NCI-H2171 (cell line): ENCODE measurements at regions not wholly inside any gene's neighbourhood (a gene's known extent, or its start where the extent isn't known, plus 50 kb on each side); places are given as distances from the start of the nearest gene placed in this dataset.
"Not testable (repeated sequence)": the region's sequence is repeated elsewhere in the genome, so short reads cannot be mapped to it uniquely, and the experiment has no call there.

Experiments
- DNase-seq: peaks from one replicate; lab custom pipeline; 2025; lab: John Stamatoyannopoulos, UW

GRCh38 chr1:21385022-21385421 is 54.9 kb upstream of the NBPF3 start:
- no peak for DNase-seq

DNA sequence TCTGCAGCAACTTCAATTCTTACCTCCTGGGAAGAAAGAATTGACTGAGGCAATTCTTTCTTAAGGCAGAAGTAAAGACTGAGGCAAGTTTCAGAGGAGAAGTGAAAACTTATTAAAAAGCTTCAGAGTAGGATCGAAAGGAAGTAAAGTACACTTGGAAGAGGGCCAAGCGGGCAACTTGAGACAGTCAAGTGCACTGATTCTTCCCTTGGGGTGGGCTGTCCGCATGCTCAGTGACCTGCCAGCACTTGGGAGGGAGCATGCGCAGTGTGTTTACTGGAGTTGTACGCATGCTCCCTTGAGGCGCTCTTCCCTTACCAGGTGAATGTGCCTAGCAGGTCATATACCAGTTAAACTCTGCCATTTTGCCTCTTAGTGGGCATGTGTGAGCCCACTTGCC is 55.3 kb upstream of the NBPF3 start:
- DNase-seq: peak; percentile 84

GRCh38 chr1:21383785-21384401 is 56.0 kb upstream of the NBPF3 start:
- no peak for DNase-seq

DNA sequence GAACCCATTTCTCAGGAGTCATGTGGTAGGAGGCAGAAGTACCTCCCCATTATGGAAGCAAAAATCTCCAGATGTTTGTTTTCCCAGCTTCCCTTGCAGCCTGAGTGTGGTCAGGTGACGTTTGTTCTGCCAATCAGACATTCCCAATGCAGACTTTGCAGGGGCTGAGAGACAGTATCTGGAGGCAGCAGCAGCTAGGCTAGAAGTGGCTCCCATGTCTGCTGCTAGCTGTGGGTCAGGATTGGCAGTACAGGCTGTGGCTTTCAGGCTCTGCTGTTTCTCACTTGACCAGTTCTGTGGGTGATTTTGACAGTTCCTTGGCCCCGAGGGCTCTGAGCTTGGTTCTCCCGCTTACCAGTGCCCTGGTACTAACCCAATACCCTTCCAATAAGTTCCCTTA is 58.6 kb upstream of the NBPF3 start:
- DNase-seq: no peak

- not testable (repeated sequence) for DNase-seq
Observed at GRCh38 chr1:21380147-21380546, 59.8 kb upstream of the NBPF3 start.

DNA sequence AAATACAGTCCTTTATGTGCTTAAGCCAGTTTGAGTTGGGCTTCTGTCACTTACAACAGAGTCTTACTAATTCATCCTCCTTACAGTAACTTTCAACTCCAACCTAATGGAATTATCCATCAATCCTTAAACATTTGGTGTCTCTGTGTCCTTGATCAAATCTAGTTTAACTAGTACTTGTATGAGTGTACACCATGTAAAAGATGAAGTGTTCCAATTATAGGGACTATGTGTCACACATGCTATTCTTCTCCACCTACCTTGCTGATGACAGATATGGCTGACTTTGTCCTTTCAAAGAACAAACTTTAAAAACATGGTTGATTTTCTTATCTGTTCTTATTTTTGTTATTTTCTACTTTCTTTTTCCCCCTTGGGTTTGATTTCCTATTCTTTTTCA is 60.4 kb upstream of the NBPF3 start:
- no peak for DNase-seq

GRCh38 chr1:21378705-21379494 is 61.0 kb upstream of the NBPF3 start:
- no peak for DNase-seq

DNA sequence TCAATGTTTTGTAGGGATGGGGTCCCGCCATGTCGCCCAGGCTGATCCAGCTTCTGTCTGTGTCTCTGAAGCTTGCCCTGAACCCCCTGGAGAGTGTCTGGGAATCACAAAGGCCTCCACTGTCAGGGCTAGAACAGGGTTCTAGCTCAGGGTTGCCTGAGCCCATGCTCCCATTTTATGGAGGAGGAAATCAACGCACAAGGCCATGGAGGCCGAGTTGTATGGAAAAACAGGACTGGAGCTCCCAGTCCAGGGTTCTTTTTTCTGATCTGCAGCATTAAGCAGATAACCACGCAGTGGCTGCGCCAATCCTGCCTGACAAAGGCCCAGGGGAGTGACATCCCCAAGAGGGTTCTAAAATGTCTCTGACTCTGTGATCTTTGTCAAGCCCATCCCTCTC is 67.6 kb upstream of the NBPF3 start:
- no peak for DNase-seq

DNA sequence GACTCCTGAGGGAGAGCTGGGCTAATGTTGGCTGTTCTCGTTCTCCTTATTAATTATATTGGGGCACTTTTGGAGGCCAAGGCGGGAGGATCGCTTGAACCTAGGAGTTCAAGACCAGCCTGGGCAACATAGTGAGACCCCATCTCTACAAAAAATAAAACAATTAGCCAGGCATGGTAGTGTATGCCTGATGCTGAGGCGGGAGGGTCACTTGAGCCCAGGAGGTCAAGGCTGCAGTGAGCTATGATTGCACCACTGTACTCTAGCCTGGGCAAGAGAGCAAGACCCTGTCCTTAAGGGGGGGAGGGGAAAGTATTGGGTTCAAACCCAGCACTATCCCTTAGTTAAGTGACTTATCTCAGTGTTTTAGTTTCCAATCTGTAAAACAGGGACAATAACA is 70.0 kb upstream of the NBPF3 start:
- no peak for DNase-seq

DNA sequence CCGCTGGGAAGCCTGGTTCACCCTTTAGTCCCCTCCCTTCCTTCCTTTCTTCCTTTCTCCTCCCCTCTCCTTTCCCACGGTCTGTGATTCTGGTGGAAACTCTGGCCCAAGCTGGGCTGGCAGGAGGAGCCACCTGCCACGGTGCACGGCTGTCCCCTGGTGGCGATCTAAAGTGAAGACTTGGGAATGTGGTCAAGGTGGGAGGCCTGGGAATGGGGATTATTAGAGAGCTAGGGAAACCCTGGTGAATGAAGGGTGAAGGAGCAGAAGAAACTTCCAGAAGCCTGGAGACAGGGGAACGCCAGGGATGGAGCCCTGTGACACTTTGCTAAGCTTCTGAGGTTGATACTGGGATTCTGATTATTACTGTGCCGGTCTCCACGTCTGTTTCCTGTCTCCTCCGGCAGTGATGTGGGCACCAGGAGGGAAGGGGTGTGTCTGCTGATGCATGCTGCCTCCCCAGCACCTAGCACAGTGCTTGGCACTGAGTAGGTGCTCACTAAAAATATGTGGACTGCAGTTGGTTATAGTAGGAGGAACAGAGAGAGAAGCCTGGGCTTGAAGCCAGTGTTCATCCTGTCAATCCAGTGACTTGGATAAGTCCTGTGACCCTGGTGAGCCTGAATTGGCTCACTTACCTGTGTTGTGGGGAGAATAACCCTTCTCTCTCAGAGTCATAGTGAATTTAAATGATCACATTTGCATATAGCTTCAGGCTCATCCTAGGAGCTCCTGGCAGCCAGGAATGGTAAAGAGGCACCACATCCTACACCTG is 71.2 kb upstream of the NBPF3 start:
- DNase-seq: peak; percentile 68

DNA sequence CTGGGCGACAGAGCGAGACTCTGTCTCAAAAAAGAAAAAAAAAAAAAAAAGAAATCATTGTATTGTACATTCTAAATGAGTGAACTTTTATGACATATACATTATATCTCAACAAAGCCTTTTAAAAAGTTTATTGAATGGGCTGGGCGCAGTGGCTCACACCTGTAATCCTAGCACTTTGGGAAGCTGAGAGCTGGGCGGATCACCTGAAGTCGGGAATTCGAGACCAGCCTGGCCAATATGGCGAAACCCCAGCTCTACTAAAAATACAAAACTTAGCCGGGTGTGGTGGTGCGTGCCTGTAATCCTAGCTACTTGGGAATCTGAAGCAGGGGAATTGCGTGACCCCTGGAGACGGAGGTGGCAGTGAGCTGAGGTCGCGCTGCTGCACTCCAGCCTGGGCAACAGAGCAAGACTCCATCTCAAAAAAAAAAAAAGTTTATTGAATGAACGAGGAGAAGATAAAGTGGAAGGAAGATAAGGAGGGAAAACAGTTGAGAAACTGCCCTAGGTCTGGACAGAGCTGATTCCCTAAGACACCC is 71.9 kb upstream of the NBPF3 start:
- not testable (repeated sequence) for DNase-seq

GRCh38 chr1:21366288-21366687 is 73.6 kb upstream of the NBPF3 start:
- no peak for DNase-seq

DNA sequence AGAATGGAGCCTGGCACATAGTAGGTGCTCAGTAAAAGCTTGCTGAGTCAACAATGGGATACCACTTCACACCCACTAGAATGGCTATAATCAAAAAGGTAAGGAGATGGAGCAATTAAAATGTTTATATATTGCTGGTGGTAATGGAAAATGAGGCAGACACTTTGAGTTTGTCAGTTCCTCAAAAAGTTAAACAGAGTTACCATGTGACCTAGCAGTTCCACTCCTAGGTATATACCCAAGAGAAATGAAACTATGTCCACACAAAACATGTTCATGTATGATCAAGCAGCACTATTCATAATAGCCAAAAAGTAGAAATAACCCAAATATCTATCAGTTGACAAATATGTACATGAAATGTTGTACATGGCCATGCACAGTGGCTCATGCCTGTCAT is 74.8 kb upstream of the ECE1 start:
- DNase-seq: no peak

GRCh38 chr1:21362096-21362495 is 71.8 kb upstream of the ECE1 start:
- DNase-seq: no peak

DNA sequence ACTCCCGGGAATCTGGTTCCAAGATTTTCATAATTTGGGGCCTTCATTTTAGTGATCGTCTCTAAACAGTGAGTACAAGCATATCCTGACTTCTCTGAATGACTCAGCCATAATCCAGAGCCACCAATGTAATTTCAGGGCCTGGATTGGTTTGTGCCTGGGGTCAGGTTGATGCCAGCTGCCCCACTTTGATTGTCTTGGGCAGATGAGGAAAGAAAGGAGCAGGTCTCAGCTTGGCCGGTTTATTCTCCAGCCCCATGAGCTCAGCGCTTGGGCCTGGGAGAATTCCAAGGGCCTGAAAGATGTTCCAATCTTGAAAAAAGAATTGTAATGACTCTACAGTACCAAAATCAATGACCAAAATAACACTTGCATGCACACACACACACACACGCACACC is 71.2 kb upstream of the ECE1 start:
- no peak for DNase-seq

DNA sequence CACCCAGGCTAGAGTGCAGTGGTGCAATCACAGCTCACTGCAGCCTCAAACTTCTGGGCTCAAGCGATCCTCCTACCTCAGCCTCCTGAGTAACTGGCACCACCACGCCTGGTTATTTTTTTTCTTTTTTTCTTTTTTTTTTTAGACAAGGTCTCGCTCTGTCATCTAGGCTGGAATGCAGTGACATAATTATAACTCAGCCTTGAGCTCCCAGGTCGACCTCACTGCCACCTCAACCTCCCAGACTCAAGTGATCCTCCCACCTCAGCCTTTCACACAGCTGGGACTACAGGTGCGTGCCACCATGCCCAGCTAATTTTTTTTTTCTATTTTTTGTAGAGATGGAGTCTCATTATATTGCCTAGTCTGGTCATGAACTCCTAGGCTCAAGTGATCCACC is 66.9 kb upstream of the ECE1 start:
- DNase-seq: no peak

GRCh38 chr1:21355956-21356355 is 65.7 kb upstream of the ECE1 start:
- no peak for DNase-seq

- DNase-seq: no peak
Observed at GRCh38 chr1:21352586-21352985, 62.3 kb upstream of the ECE1 start.

DNA sequence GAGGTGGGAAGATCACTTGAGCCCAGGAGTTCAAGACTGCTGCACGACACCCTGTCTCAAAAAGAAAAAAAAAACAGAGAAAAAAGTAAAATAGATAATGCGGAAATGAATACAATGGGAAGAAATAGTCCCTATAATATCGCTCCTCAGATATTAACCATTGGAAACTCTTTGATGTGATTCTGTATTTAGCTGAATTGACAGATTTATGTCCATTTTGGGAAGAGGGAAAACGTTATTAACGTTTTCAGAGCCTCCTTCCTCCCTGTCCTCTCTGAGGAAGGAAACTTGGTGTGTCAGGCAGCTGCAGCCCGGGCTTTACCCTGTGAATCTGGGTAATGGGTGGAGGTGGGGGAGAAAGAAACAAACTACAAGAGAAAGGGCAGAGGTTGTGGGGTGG is 61.6 kb upstream of the ECE1 start:
- DNase-seq: no peak

GRCh38 chr1:21350202-21350885 is 60.1 kb upstream of the ECE1 start:
- no peak for DNase-seq

GRCh38 chr1:21349693-21350092 is 59.4 kb upstream of the ECE1 start:
- no peak for DNase-seq

DNA sequence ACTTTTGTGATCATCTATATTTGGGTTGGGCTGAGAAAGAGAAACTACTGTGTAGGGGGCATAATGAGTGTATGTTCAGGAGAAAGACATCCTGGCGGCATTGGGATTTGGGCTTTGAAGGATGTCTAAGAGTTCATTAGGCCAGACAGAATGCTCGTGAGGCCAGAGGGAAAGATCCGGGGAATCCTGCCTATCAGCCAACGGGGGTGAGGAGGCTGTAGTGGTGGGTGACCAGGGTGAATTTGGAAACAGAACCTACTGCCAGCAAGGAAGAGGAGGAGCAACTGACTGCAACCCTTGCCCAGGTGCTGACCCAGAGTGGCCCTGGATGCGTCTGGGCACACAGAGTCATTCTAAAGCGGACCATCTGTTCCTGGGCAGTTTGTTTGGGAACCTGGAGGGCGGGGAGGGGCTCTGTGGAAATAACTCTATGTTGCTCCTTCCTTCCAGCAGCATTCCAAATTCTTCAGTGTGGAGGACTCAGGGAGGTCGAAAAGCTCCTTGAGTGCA is 56.9 kb upstream of the ECE1 start:
- DNase-seq: no peak
